H1 (cell line): ENCODE measurements at regions not wholly inside any gene's neighbourhood (a gene's known extent, or its start where the extent isn't known, plus 50 kb on each side); places are given as distances from the start of the nearest gene placed in this dataset.

Source experiments
- CTCF ChIA-PET: fragments of 300-600 bp; sonication (Branson Sonifier 250); formaldehyde crosslinking; loops from one replicate; lab custom pipeline; 2021; ENCODE audit not compliant: partially characterized antibody; lab: Charles Lee
- POLR2A ChIA-PET: fragments of 300-600 bp; sonication (Branson Sonifier 250); formaldehyde crosslinking; loops from one replicate; lab custom pipeline; 2021; ENCODE audit warnings: inconsistent platforms; ENCODE audit not compliant: partially characterized antibody; lab: Charles Lee
- DNase-seq, 2 experiments: peaks; one replicate each; pipeline versions ENCODE4 v3.0.0 to v3.0.0-alpha.2; 2010 to 2022; ENCODE audit warnings: low spot score in 2 of 2, low read depth in 1 of 2, mixed read lengths in 1 of 2
- FAIRE-seq: peaks from 2 replicates; lab custom pipeline; 2011; peaks lifted over from hg19 to GRCh38; lab: Jason Lieb, UNC
- H2AFZ ChIP-seq: 2 replicates; pipeline ENCODE4 v1.8.1; 2012; ENCODE audit warnings: low read length, inconsistent platforms
- H2AK5ac ChIP-seq: 2 replicates; pipeline ENCODE4 v1.6.1; 2013; ENCODE audit warnings: low read depth, low read length
- H2BK120ac ChIP-seq: replicated peaks from 2 replicates; pipeline ENCODE3; 2013; ENCODE audit warnings: low read depth, low read length, inconsistent platforms
- H2BK12ac ChIP-seq: 2 replicates; pipeline ENCODE4 v1.6.1; 2013; ENCODE audit warnings: low read depth, low read length
- H2BK15ac ChIP-seq: 2 replicates; pipeline ENCODE4 v1.6.1; 2013; ENCODE audit warnings: low read length
- H2BK20ac ChIP-seq: 2 replicates; pipeline ENCODE4 v1.6.1; 2013; ENCODE audit warnings: low read length
- H2BK5ac ChIP-seq: 2 replicates; pipeline ENCODE4 v1.6.1; 2013; ENCODE audit warnings: low read depth, low read length
- H3K14ac ChIP-seq: 2 replicates; pipeline ENCODE4 v1.6.1; 2013; ENCODE audit warnings: inconsistent platforms; ENCODE audit not compliant: insufficient read length
- H3K18ac ChIP-seq: 2 replicates; pipeline ENCODE4 v1.6.1; 2013; ENCODE audit warnings: low read length; ENCODE audit errors: extremely low read depth
- H3K23ac ChIP-seq: 2 replicates; pipeline ENCODE4 v1.6.1; 2013; ENCODE audit warnings: inconsistent platforms; ENCODE audit not compliant: insufficient read length
- H3K23me2 ChIP-seq: 2 replicates; pipeline ENCODE4 v1.6.1; 2013; ENCODE audit warnings: low read depth, low read length
- H3K27ac ChIP-seq: 2 replicates; pipeline ENCODE4 v1.6.1; 2011; ENCODE audit warnings: low read depth, low read length, inconsistent platforms
- H3K27me3 ChIP-seq, 4 experiments: replicated peaks in 1 of 4; 1 replicate in 1 of 4; 2 replicates in 3 of 4; pipeline versions ENCODE4 v1.6.1 to v1.8.1; 2011 to 2013; ENCODE audit warnings: low read length in 3 of 4, mild to moderate bottlenecking in 3 of 4, inconsistent platforms in 2 of 4, mixed read lengths in 2 of 4, moderate library complexity in 1 of 4; ENCODE audit not compliant: control insufficient read depth in 3 of 4, insufficient read depth in 3 of 4; ENCODE audit errors: extremely low read depth in 1 of 4
- H3K36me3 ChIP-seq, 4 experiments: 2 replicates each; pipeline versions ENCODE4 v1.6.1 to v1.8.1; 2011 to 2013; ENCODE audit warnings: mild to moderate bottlenecking in 4 of 4, low read length in 3 of 4, moderate library complexity in 2 of 4, control low read depth in 1 of 4, inconsistent platforms in 1 of 4; ENCODE audit not compliant: insufficient read depth in 4 of 4, control insufficient read depth in 2 of 4
- H3K4ac ChIP-seq: replicated peaks from 2 replicates; pipeline ENCODE3; 2013; ENCODE audit warnings: low read length, low read depth, mixed read lengths, inconsistent platforms; ENCODE audit not compliant: insufficient read length
- H3K4me1 ChIP-seq, 4 experiments: replicated peaks in 1 of 4; 1 replicate in 1 of 4; 2 replicates in 3 of 4; pipeline versions ENCODE4 v1.6.1 to v1.8.1; 2011 to 2013; ENCODE audit warnings: low read length in 3 of 4, inconsistent platforms in 2 of 4, mixed read lengths in 1 of 4; ENCODE audit not compliant: insufficient read depth in 4 of 4, control insufficient read depth in 3 of 4
- H3K4me2 ChIP-seq, 2 experiments: 2 replicates each; pipeline versions ENCODE4 v1.6.1 to v1.8.1; 2011 to 2013; ENCODE audit warnings: low read depth in 2 of 2, low read length in 2 of 2, control low read depth in 1 of 2, inconsistent platforms in 1 of 2, mild to moderate bottlenecking in 1 of 2; ENCODE audit not compliant: insufficient read depth in 1 of 2
- H3K4me3 ChIP-seq, 4 experiments: fragments of 200-600, 300-600 bp in 1 of 4; sonication (generic), shearing (Covaris generic), sonication (Bioruptor Twin) in 1 of 4; 2 replicates each; pipeline versions ENCODE4 v1.5.1 to v1.8.1; 2011 to 2016; ENCODE audit warnings: low read length in 4 of 4, low read depth in 3 of 4, control low read depth in 2 of 4, inconsistent platforms in 2 of 4, mild to moderate bottlenecking in 2 of 4, mixed read lengths in 1 of 4, moderate library complexity in 1 of 4; ENCODE audit not compliant: insufficient read depth in 2 of 4; ENCODE audit errors: extremely low read depth in 1 of 4
- H3K56ac ChIP-seq: replicated peaks from 2 replicates; pipeline ENCODE3; 2013; ENCODE audit warnings: low read depth, mild to moderate bottlenecking, mixed read lengths, low read length, inconsistent platforms; ENCODE audit not compliant: insufficient read length
- H3K79me1 ChIP-seq: 2 replicates; pipeline ENCODE4 v1.6.1; 2013; ENCODE audit warnings: low read depth, low read length, control low read depth
- H3K79me2 ChIP-seq, 2 experiments: 2 replicates each; pipeline versions ENCODE4 v1.6.1 to v1.8.1; 2012 to 2013; ENCODE audit warnings: low read length in 2 of 2, mild to moderate bottlenecking in 2 of 2, inconsistent platforms in 1 of 2; ENCODE audit not compliant: insufficient read depth in 2 of 2, control insufficient read depth in 1 of 2
- H3K9ac ChIP-seq, 4 experiments: replicated peaks in 1 of 4; 1 replicate in 1 of 4; 2 replicates in 3 of 4; pipeline versions ENCODE4 v1.6.1 to v1.8.1; 2011 to 2013; ENCODE audit warnings: low read depth in 3 of 4, low read length in 3 of 4, control low read depth in 2 of 4, mild to moderate bottlenecking in 2 of 4, moderate library complexity in 2 of 4, inconsistent platforms in 1 of 4; ENCODE audit errors: extremely low read depth in 1 of 4
- H3K9me3 ChIP-seq, 2 experiments: 2 replicates each; pipeline versions ENCODE4 v1.6.1 to v1.8.1; 2012 to 2013; ENCODE audit warnings: mild to moderate bottlenecking in 2 of 2, moderate library complexity in 2 of 2, control low read depth in 1 of 2, inconsistent platforms in 1 of 2, low read depth in 1 of 2, low read length in 1 of 2, mixed read lengths in 1 of 2; ENCODE audit not compliant: insufficient read depth in 2 of 2
- H4K20me1 ChIP-seq, 2 experiments: replicated peaks in 1 of 2; 2 replicates each; pipeline versions ENCODE3 to v1.8.1; 2011 to 2013; ENCODE audit warnings: inconsistent platforms in 2 of 2, low read length in 2 of 2, mild to moderate bottlenecking in 1 of 2; ENCODE audit not compliant: insufficient read depth in 2 of 2, control insufficient read depth in 1 of 2
- H4K5ac ChIP-seq: 2 replicates; pipeline ENCODE4 v1.6.1; 2013; ENCODE audit warnings: low read length, low read depth, mixed read lengths, inconsistent platforms; ENCODE audit not compliant: insufficient read length
- H4K8ac ChIP-seq: 2 replicates; pipeline ENCODE4 v1.8.0; 2013; ENCODE audit warnings: mild to moderate bottlenecking, moderate library complexity, low read length, inconsistent platforms; ENCODE audit not compliant: insufficient read depth; ENCODE audit errors: extremely low read depth
- H4K91ac ChIP-seq: replicated peaks from 2 replicates; pipeline ENCODE3; 2013; ENCODE audit warnings: low read length, mixed read lengths, inconsistent platforms; ENCODE audit not compliant: insufficient read length
- HDAC6 ChIP-seq: IDR thresholded peaks from one replicate; pipeline ENCODE4 v1.7.1; 2012; ENCODE audit warnings: low read depth, mild to moderate bottlenecking, inconsistent platforms, low read length, moderate library complexity
- MAFK ChIP-seq: IDR thresholded peaks from 2 replicates; pipeline ENCODE4 v1.6.1; 2012; ENCODE audit warnings: low read depth, mild to moderate bottlenecking, improper control_type of control experiment, low read length
- NRF1 ChIP-seq: IDR thresholded peaks from 2 replicates; pipeline ENCODE4 v1.6.1; 2011; ENCODE audit warnings: mild to moderate bottlenecking, low read depth, low read length, improper control_type of control experiment
- RAD21 ChIP-seq, 2 experiments: IDR thresholded peaks in 1 of 2; conservative IDR thresholded peaks in 1 of 2; 2 replicates each; pipeline ENCODE4 v1.6.1; 2011; ENCODE audit warnings: low read depth in 2 of 2, low read length in 2 of 2, improper control_type of control experiment in 1 of 2, inconsistent platforms in 1 of 2, mild to moderate bottlenecking in 1 of 2, moderate library complexity in 1 of 2
- ZNF274 ChIP-seq: IDR thresholded peaks from 2 replicates; pipeline ENCODE4 v1.7.0; 2012; ENCODE audit warnings: low read length, borderline replicate concordance; ENCODE audit errors: extremely low read depth

DNA sequence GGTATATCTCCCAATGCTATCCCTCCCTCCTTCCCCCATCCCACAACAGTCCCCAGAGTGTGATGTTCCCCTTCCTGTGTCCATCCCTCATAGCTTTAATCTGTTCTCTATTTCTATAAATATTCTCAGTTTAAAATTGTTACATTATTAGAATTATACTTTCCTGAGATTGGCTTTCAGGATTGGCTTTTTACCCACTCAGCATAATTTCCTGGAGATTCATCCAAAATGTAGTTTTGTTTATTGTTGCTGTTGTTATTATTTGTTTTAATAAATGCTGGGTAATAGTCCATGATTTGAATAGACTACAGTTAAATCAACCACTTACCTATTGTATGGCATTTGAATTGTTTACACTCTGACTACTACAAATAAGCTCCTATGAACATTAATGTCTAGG lies 936.4 kb downstream of the FAT4 start:
- CTCF ChIA-PET, result no interaction called here
- no peak overlapping the region for H2BK15ac ChIP-seq
- no peak for FAIRE-seq

More for the DNA sequence above, 936.4 kb downstream of the FAT4 start:
- H3K9me3 ChIP-seq, result 0 out of 4 replicates have a peak, but pooled peaks cover 0 to 6% of the 10 kb centered on the region in 2 experiments
- no peaks in the 10 kb centered on the region for H3K79me2 ChIP-seq
- H4K91ac ChIP-seq, result no peak overlapping the region
- H2AK5ac ChIP-seq, result no peak overlapping the region
- no peak overlapping the region for H2BK20ac ChIP-seq
- DNase-seq, result no peak
- no peaks in the 10 kb centered on the region for H3K4me1 ChIP-seq
- no peak overlapping the region for H3K4ac ChIP-seq
- H3K9ac ChIP-seq, result no peak overlapping the region
- H3K18ac ChIP-seq, result no peak overlapping the region
- no peak overlapping the region for H3K4me3 ChIP-seq
- no peaks in the 10 kb centered on the region for H3K36me3 ChIP-seq
- H3K14ac ChIP-seq, result no peak overlapping the region
- no peaks in the 10 kb centered on the region for H3K27me3 ChIP-seq
- H3K56ac ChIP-seq, result no peak overlapping the region
- no peak for TF ChIP-seq ZNF274
- no peak for TF ChIP-seq RAD21 (IDR thresholded peaks at IDR 0.05 in 1 of 2, conservative IDR thresholded peaks at IDR 0.05 in 1 of 2; ENCODE audit: low read depth in 2 of 2, low read length in 2 of 2)
- peak; percentile 14; the same call in 1 of the 2 replicates for TF ChIP-seq MAFK
- TF ChIP-seq NRF1, result no peak
- no peak for TF ChIP-seq HDAC6
- POLR2A ChIA-PET, result no interaction called here
- H2BK5ac ChIP-seq, result no peak overlapping the region
- no peak overlapping the region for H4K8ac ChIP-seq
- H3K79me1 ChIP-seq, result no peaks in the 10 kb centered on the region
- no peak overlapping the region for H4K5ac ChIP-seq
- no peak overlapping the region for H2BK120ac ChIP-seq
- H3K4me2 ChIP-seq, result no peak overlapping the region
- no peak overlapping the region for H3K27ac ChIP-seq
- no peak overlapping the region for H3K23ac ChIP-seq
- H4K20me1 ChIP-seq, result no peaks in the 10 kb centered on the region
- H2BK12ac ChIP-seq, result no peak overlapping the region
- no peaks in the 10 kb centered on the region for H3K23me2 ChIP-seq
- no peak overlapping the region for H2AFZ ChIP-seq
